ENCODE measurements at regions not wholly inside any gene's neighbourhood (a gene's known extent, or its start where the extent isn't known, plus 50 kb on each side); places are given as distances from the start of the nearest gene placed in this dataset.

GRCh38 chr6:8944548-8944947 is 509.2 kb upstream of the SLC35B3 start:
- no peak for DNase-seq
- no peaks in the 10 kb centered on the region for H3K4me1 Mint-ChIP-seq (ENCODE audit: low read depth, unreplicated experiment)
- H3K27me3 Mint-ChIP-seq (ENCODE audit: unreplicated experiment) = no peaks in the 10 kb centered on the region
- H3K4me3 Mint-ChIP-seq (ENCODE audit: low read depth, unreplicated experiment) = no peak overlapping the region
- no peaks in the 10 kb centered on the region for H3K9me3 Mint-ChIP-seq (ENCODE audit: low read depth, unreplicated experiment)
- H3K36me3 Mint-ChIP-seq (ENCODE audit: insufficient read depth, unreplicated experiment) = no peaks in the 10 kb centered on the region
- no TSS peak for BruUV-seq (replicated peaks)
- CTCF ChIA-PET = no interaction called here
- no peak overlapping the region for H3K27ac Mint-ChIP-seq (ENCODE audit: unreplicated experiment)
- TF ChIP-seq CTCF (IDR thresholded peaks at IDR 0.05; ENCODE audit: unreplicated experiment) = no peak
- intact Hi-C loops (cut with micrococcal nuclease; ENCODE audit: unreplicated experiment) = no loop called here

- no peaks in the 10 kb centered on the region for H3K4me1 Mint-ChIP-seq (ENCODE audit: low read depth, unreplicated experiment)
- no TSS peak for BruUV-seq (replicated peaks)
- DNase-seq = no peak
- intact Hi-C loops (cut with micrococcal nuclease; ENCODE audit: unreplicated experiment) = no loop called here
- no peaks in the 10 kb centered on the region for H3K36me3 Mint-ChIP-seq (ENCODE audit: insufficient read depth, unreplicated experiment)
- H3K9me3 Mint-ChIP-seq (ENCODE audit: low read depth, unreplicated experiment) = no peaks in the 10 kb centered on the region
- H3K4me3 Mint-ChIP-seq (ENCODE audit: low read depth, unreplicated experiment) = no peak overlapping the region
- no peak overlapping the region for H3K27ac Mint-ChIP-seq (ENCODE audit: unreplicated experiment)
- no peak for TF ChIP-seq CTCF (IDR thresholded peaks at IDR 0.05; ENCODE audit: unreplicated experiment)
- no peaks in the 10 kb centered on the region for H3K27me3 Mint-ChIP-seq (ENCODE audit: unreplicated experiment)
- CTCF ChIA-PET = no interaction called here
Measured at GRCh38 chr6:8943073-8943472, 507.7 kb upstream of the SLC35B3 start.

GRCh38 chr6:8941577-8941976 is 506.2 kb upstream of the SLC35B3 start:
- DNase-seq = no peak
- Mint-ChIP-seq H3K36me3 (ENCODE audit: insufficient read depth, unreplicated experiment) (no peaks in the 10 kb centered on the region), H3K27me3 (ENCODE audit: unreplicated experiment) (no peaks in the 10 kb centered on the region), H3K4me1 (ENCODE audit: low read depth, unreplicated experiment) (no peaks in the 10 kb centered on the region), H3K9me3 (ENCODE audit: low read depth, unreplicated experiment) (no peaks in the 10 kb centered on the region), H3K27ac (ENCODE audit: unreplicated experiment) (no peak overlapping the region), H3K4me3 (ENCODE audit: low read depth, unreplicated experiment) (no peak overlapping the region)
- intact Hi-C loops (cut with micrococcal nuclease; ENCODE audit: unreplicated experiment) = no loop called here
- CTCF ChIA-PET = no interaction called here
- TF ChIP-seq CTCF (IDR thresholded peaks at IDR 0.05; ENCODE audit: unreplicated experiment) = no peak
- BruUV-seq (replicated peaks) = no TSS peak

- no peak for DNase-seq
- Mint-ChIP-seq H3K9me3 (ENCODE audit: low read depth, unreplicated experiment) (no peaks in the 10 kb centered on the region), H3K27me3 (ENCODE audit: unreplicated experiment) (no peaks in the 10 kb centered on the region), H3K4me1 (ENCODE audit: low read depth, unreplicated experiment) (peaks cover 8% of the 10 kb centered on the region), H3K36me3 (ENCODE audit: insufficient read depth, unreplicated experiment) (no peaks in the 10 kb centered on the region), H3K4me3 (ENCODE audit: low read depth, unreplicated experiment) (no peak overlapping the region), H3K27ac (ENCODE audit: unreplicated experiment) (no peak overlapping the region)
- intact Hi-C loops (cut with micrococcal nuclease; ENCODE audit: unreplicated experiment) = no loop called here
- CTCF ChIA-PET = no interaction called here
- no peak for TF ChIP-seq CTCF (IDR thresholded peaks at IDR 0.05; ENCODE audit: unreplicated experiment)
- BruUV-seq (replicated peaks) = no TSS peak
Measured at GRCh38 chr6:8940356-8940755, 505.0 kb upstream of the SLC35B3 start.

- no peaks in the 10 kb centered on the region for H3K36me3 Mint-ChIP-seq (ENCODE audit: insufficient read depth, unreplicated experiment)
- H3K27ac Mint-ChIP-seq (ENCODE audit: unreplicated experiment) = no peak overlapping the region
- intact Hi-C loops (cut with micrococcal nuclease; ENCODE audit: unreplicated experiment) = no loop called here
- H3K4me3 Mint-ChIP-seq (ENCODE audit: low read depth, unreplicated experiment) = no peak overlapping the region
- H3K4me1 Mint-ChIP-seq (ENCODE audit: low read depth, unreplicated experiment) = peaks cover 8% of the 10 kb centered on the region
- no peaks in the 10 kb centered on the region for H3K27me3 Mint-ChIP-seq (ENCODE audit: unreplicated experiment)
- BruUV-seq (replicated peaks) = no TSS peak
- H3K9me3 Mint-ChIP-seq (ENCODE audit: low read depth, unreplicated experiment) = no peaks in the 10 kb centered on the region
- TF ChIP-seq CTCF (IDR thresholded peaks at IDR 0.05; ENCODE audit: unreplicated experiment) = no peak
- peak; percentile 11 for DNase-seq
- CTCF ChIA-PET = interaction anchor here (0.6 kb wide), 1 partner anchor 18 kb away, joined by 3 read pairs; no protein-coding TSS in a partner anchor
Measured at GRCh38 chr6:8939615-8940014, 504.3 kb upstream of the SLC35B3 start.
